Gastrocnemius medialis (tissue), 4 donors: ENCODE measurements at regions not wholly inside any gene's neighbourhood (a gene's known extent, or its start where the extent isn't known, plus 50 kb on each side); places are given as distances from the start of the nearest gene placed in this dataset.

Experiments
- ATAC-seq, 2 donors: fragments of 150-250 bp; one replicate each; pipeline ENCODE4 v1.9.1; 2016
- DNase-seq, 2 donors: peaks; one replicate each; pipeline ENCODE4 v3.0.0-alpha.2; 2019
- H3K27ac ChIP-seq, 4 donors: fragments of 200-600 bp; sonication (generic); 1 replicate in 1 of 4; 2 replicates in 3 of 4; pipeline ENCODE4 v1.5.1; 2016 to 2018; ENCODE audit warnings: mild to moderate bottlenecking in 2 of 4, moderate library complexity in 1 of 4
- H3K27me3 ChIP-seq, 3 donors: fragments of 200-600 bp; sonication (generic) in 2 of 3; 1 replicate in 1 of 3; 2 replicates in 2 of 3; pipeline versions ENCODE4 v1.5.1 to v1.6.0; 2016 to 2019; ENCODE audit warnings: mild to moderate bottlenecking in 1 of 3, moderate library complexity in 1 of 3
- H3K36me3 ChIP-seq, 2 donors: fragments of 200-600 bp; sonication (generic) in 1 of 2; one replicate each; pipeline ENCODE4 v1.5.1; 2017 to 2018
- H3K4me1 ChIP-seq, 2 donors: fragments of 200-600 bp; sonication (generic) in 1 of 2; one replicate each; pipeline ENCODE4 v1.5.1; 2016 to 2017; ENCODE audit warnings: mild to moderate bottlenecking in 2 of 2
- H3K4me3 ChIP-seq, 4 donors: fragments of 200-600 bp; sonication (generic) in 3 of 4; 1 replicate in 1 of 4; 2 replicates in 3 of 4; pipeline ENCODE4 v1.5.1; 2016 to 2019; ENCODE audit warnings: mild to moderate bottlenecking in 2 of 4
- H3K9me3 ChIP-seq, 3 donors: fragments of 200-600 bp; sonication (generic) in 2 of 3; 1 replicate in 1 of 3; 2 replicates in 2 of 3; pipeline ENCODE4 v1.5.1; 2016 to 2019
- POLR2A ChIP-seq, 2 donors: fragments of 450-650 bp; IDR thresholded peaks; one replicate each; pipeline ENCODE4 v1.6.1; 2017; ENCODE audit warnings: antibody characterized with exemption in 2 of 2, mild to moderate bottlenecking in 2 of 2, moderate library complexity in 2 of 2
- in situ Hi-C, 4 donors: fragments of 200-750 bp; cut with MboI; loops; one replicate each; pipeline versions ENCODE4 v1.15.0 to v1.8.0; 2017; ENCODE audit warnings: low sequenced_read_pairs in 4 of 4
- intact Hi-C: fragments of 100-400 bp; cut with DNase I; formaldehyde crosslinking; loops from one replicate; pipeline ENCODE4 v1.15.1; 2023; ENCODE audit warnings: low total_unique reads
- TF ChIP-seq, protein P1 (sequence below), 5 experiments: fragments of 450-650 bp in 3 of 5; fragments of 200-600 bp in 2 of 5; sonication (generic) in 2 of 5; IDR thresholded peaks in 4 of 5; conservative IDR thresholded peaks in 1 of 5; 1 replicate in 4 of 5; 2 replicates in 1 of 5; pipeline ENCODE4 v1.5.1; 2016 to 2019; ENCODE audit warnings: antibody characterized with exemption in 5 of 5, mild to moderate bottlenecking in 3 of 5, moderate library complexity in 3 of 5

GRCh38 chr6:48183811-48184605 is 73.0 kb upstream of the PTCHD4 start:
- TF ChIP-seq, protein P1, sequence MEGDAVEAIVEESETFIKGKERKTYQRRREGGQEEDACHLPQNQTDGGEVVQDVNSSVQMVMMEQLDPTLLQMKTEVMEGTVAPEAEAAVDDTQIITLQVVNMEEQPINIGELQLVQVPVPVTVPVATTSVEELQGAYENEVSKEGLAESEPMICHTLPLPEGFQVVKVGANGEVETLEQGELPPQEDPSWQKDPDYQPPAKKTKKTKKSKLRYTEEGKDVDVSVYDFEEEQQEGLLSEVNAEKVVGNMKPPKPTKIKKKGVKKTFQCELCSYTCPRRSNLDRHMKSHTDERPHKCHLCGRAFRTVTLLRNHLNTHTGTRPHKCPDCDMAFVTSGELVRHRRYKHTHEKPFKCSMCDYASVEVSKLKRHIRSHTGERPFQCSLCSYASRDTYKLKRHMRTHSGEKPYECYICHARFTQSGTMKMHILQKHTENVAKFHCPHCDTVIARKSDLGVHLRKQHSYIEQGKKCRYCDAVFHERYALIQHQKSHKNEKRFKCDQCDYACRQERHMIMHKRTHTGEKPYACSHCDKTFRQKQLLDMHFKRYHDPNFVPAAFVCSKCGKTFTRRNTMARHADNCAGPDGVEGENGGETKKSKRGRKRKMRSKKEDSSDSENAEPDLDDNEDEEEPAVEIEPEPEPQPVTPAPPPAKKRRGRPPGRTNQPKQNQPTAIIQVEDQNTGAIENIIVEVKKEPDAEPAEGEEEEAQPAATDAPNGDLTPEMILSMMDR (IDR thresholded peaks at IDR 0.05 in 4 of 5, conservative IDR thresholded peaks at IDR 0.05 in 1 of 5), result no peak
- TF ChIP-seq POLR2A (IDR thresholded peaks at IDR 0.05), result no peak
- no peaks in the 10 kb centered on the region for H3K4me1 ChIP-seq
- no peak overlapping the region for H3K27ac ChIP-seq
- DNase-seq (no peak), ATAC-seq (no peak)
- H3K27me3 ChIP-seq, result no peaks in the 10 kb centered on the region
- H3K36me3 ChIP-seq, result no peaks in the 10 kb centered on the region
- H3K4me3 ChIP-seq, result no peak overlapping the region
- in situ Hi-C loops, result no loop called here
- intact Hi-C loops, result no loop called here
- no peaks in the 10 kb centered on the region for H3K9me3 ChIP-seq

DNA sequence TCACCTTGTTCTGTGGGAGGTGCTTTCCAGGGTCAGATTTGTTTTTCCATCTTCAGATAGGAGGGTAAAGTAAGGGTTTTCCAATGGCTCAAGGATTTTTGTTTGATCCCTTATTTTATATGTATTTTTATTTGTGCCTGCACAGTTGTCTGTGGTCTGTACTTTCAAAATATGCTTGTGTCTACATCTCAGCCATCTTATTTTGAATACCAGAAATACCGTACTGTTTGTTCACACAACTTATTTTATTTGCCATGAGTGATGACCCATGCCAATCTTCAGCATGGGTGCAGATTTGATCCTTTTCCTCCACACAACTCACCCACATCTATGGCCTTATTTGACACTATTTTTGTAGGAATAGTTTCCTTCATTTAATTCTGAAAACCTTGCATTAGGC is 72.2 kb upstream of the PTCHD4 start:
- TF ChIP-seq POLR2A (IDR thresholded peaks at IDR 0.05), result no peak
- TF ChIP-seq, protein P1 (IDR thresholded peaks at IDR 0.05 in 4 of 5, conservative IDR thresholded peaks at IDR 0.05 in 1 of 5), result no peak
- DNase-seq, result no peak
- Histone ChIP-seq H3K27me3 (no peaks in the 10 kb centered on the region), H3K4me3 (no peak overlapping the region), H3K4me1 (no peaks in the 10 kb centered on the region), H3K36me3 (no peaks in the 10 kb centered on the region), H3K27ac (no peak overlapping the region), H3K9me3 (no peaks in the 10 kb centered on the region)
- in situ Hi-C loops, result no loop called here
- no peak for ATAC-seq
- intact Hi-C loops, result no loop called here

GRCh38 chr6:48178700-48179099 is 67.7 kb upstream of the PTCHD4 start:
- no peak overlapping the region for H3K27ac ChIP-seq
- ATAC-seq (no peak), DNase-seq (no peak)
- no peaks in the 10 kb centered on the region for H3K36me3 ChIP-seq
- H3K4me3 ChIP-seq, result no peak overlapping the region
- H3K4me1 ChIP-seq, result no peaks in the 10 kb centered on the region
- H3K27me3 ChIP-seq, result no peaks in the 10 kb centered on the region
- in situ Hi-C loops, result no loop called here
- intact Hi-C loops, result no loop called here
- H3K9me3 ChIP-seq, result no peaks in the 10 kb centered on the region
- TF ChIP-seq, protein P1 (IDR thresholded peaks at IDR 0.05 in 4 of 5, conservative IDR thresholded peaks at IDR 0.05 in 1 of 5), result no peak
- TF ChIP-seq POLR2A (IDR thresholded peaks at IDR 0.05), result no peak

DNA sequence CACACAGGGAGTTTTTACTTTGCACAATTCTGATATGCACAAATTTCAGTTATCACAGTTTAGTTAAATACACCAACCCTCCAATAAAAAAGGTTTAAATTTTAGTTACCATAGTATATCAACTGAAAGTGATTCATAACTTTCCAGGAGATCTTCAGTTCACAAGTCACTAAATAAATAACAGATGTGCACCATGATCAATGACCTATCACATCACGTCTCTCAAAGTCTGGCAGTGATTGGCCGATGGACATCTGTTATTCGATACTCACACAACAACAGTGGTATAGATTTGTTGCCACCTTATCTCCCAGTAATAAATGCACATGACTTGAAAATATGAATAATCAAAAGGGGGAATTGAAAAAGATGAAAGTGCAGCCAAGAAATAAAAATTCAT is 66.8 kb upstream of the PTCHD4 start:
- Histone ChIP-seq H3K36me3 (no peaks in the 10 kb centered on the region), H3K4me1 (no peaks in the 10 kb centered on the region), H3K27ac (no peak overlapping the region), H3K4me3 (no peak overlapping the region), H3K27me3 (no peaks in the 10 kb centered on the region), H3K9me3 (no peaks in the 10 kb centered on the region)
- ATAC-seq (no peak), DNase-seq (no peak)
- TF ChIP-seq, protein P1 (IDR thresholded peaks at IDR 0.05 in 4 of 5, conservative IDR thresholded peaks at IDR 0.05 in 1 of 5), result no peak
- TF ChIP-seq POLR2A (IDR thresholded peaks at IDR 0.05), result no peak
- intact Hi-C loops (no loop called here), in situ Hi-C loops (no loop called here)
